Natural killer cell treated with Interleukin-12 subunit alpha and Interleukin-12 subunit beta and Interleukin-15 and Interleukin-18, amount 100 ng/mL, for 72 hours (primary cell): ENCODE measurements at regions not wholly inside any gene's neighbourhood (a gene's known extent, or its start where the extent isn't known, plus 50 kb on each side); places are given as distances from the start of the nearest gene placed in this dataset.

Experiments
- ATAC-seq, 2 donors: fragments of 150-1000 bp; cut with Tn5 transposase in 1 of 2; sonication (Bioruptor Pico), chemical (Tn5 transposase) in 1 of 2; 2 replicates each; pipeline ENCODE4 v1.10.0; 2021
- DNase-seq: peaks from one replicate; pipeline ENCODE4 v3.0.0; 2022; ENCODE audit warnings: low spot score
- H3K27ac Mint-ChIP-seq, 2 donors: 1 replicate in 1 of 2; 2 replicates in 1 of 2; pipeline ENCODE4 v1.8.0; 2022; ENCODE audit warnings: mixed read lengths in 2 of 2, mild to moderate bottlenecking in 1 of 2, moderate library complexity in 1 of 2
- H3K27me3 Mint-ChIP-seq, 2 donors: 1 replicate in 1 of 2; 2 replicates in 1 of 2; pipeline ENCODE4 v1.8.0; 2022; ENCODE audit warnings: mixed read lengths in 2 of 2
- H3K36me3 Mint-ChIP-seq: one replicate; pipeline ENCODE4 v1.8.0; 2022; ENCODE audit warnings: mixed read lengths
- H3K4me1 Mint-ChIP-seq, 2 donors: 1 replicate in 1 of 2; 2 replicates in 1 of 2; pipeline ENCODE4 v1.8.0; 2022; ENCODE audit warnings: low read depth in 2 of 2, mixed read lengths in 2 of 2, mild to moderate bottlenecking in 1 of 2
- H3K4me3 Mint-ChIP-seq: one replicate; pipeline ENCODE4 v1.8.0; 2022; ENCODE audit warnings: mixed read lengths
- H3K9me3 Mint-ChIP-seq: 2 replicates; pipeline ENCODE4 v1.8.0; 2022; ENCODE audit warnings: mixed read lengths

- no peaks in the 10 kb centered on the region for H3K9me3 Mint-ChIP-seq
- peaks cover 13 to 25% of the 10 kb centered on the region in 2 donors for H3K27me3 Mint-ChIP-seq
- peaks cover 8 to 13% of the 10 kb centered on the region in 2 donors for H3K4me1 Mint-ChIP-seq
- no peak overlapping the region for H3K4me3 Mint-ChIP-seq
- no peaks in the 10 kb centered on the region for H3K36me3 Mint-ChIP-seq
- no peak for DNase-seq
- ATAC-seq = no peak
- no peak overlapping the region for H3K27ac Mint-ChIP-seq
Measured at GRCh38 chr2:118250463-118250862, 162.2 kb downstream of the INSIG2 start.

GRCh38 chr2:118250001-118250400 is 161.7 kb downstream of the INSIG2 start:
- H3K4me3 Mint-ChIP-seq = peak overlapping the region; percentile 3
- H3K4me1 Mint-ChIP-seq = peaks cover 8 to 13% of the 10 kb centered on the region in 2 donors
- H3K27me3 Mint-ChIP-seq = peaks cover 13 to 23% of the 10 kb centered on the region in 2 donors
- no peaks in the 10 kb centered on the region for H3K36me3 Mint-ChIP-seq
- no peak for DNase-seq
- ATAC-seq = peak in 1 of 2 donors; percentile 53
- H3K9me3 Mint-ChIP-seq = no peaks in the 10 kb centered on the region
- no peak overlapping the region for H3K27ac Mint-ChIP-seq

GRCh38 chr2:118249531-118249930 is 161.3 kb downstream of the INSIG2 start:
- ATAC-seq (peak; percentile 52 to 81), DNase-seq (no peak)
- peaks cover 17 to 27% of the 10 kb centered on the region in 2 donors for H3K27me3 Mint-ChIP-seq

GRCh38 chr2:118246726-118247125 is 158.5 kb downstream of the INSIG2 start:
- Mint-ChIP-seq H3K27ac (no peak overlapping the region), H3K9me3 (no peaks in the 10 kb centered on the region), H3K4me1 (peaks cover 8 to 19% of the 10 kb centered on the region in 2 donors), H3K27me3 (peaks cover 22 to 32% of the 10 kb centered on the region in 2 donors), H3K36me3 (no peaks in the 10 kb centered on the region), H3K4me3 (no peak overlapping the region)
- DNase-seq = no peak
- no peak for ATAC-seq

More at GRCh38 chr2:118249531-118249930, 161.3 kb downstream of the INSIG2 start:
- no peak overlapping the region for H3K4me3 Mint-ChIP-seq
- no peaks in the 10 kb centered on the region for H3K36me3 Mint-ChIP-seq
- H3K27ac Mint-ChIP-seq = no peak overlapping the region
- H3K9me3 Mint-ChIP-seq = no peaks in the 10 kb centered on the region
- peaks cover 8 to 13% of the 10 kb centered on the region in 2 donors for H3K4me1 Mint-ChIP-seq

GRCh38 chr2:118246079-118246478 is 157.8 kb downstream of the INSIG2 start:
- no peak for DNase-seq

GRCh38 chr2:118244686-118245085 is 156.4 kb downstream of the INSIG2 start:
- Mint-ChIP-seq H3K36me3 (no peaks in the 10 kb centered on the region), H3K27me3 (peaks cover 28 to 29% of the 10 kb centered on the region in 2 donors), H3K4me3 (no peak overlapping the region), H3K4me1 (peaks cover 4 to 12% of the 10 kb centered on the region in 2 donors), H3K9me3 (no peaks in the 10 kb centered on the region), H3K27ac (no peak overlapping the region)
- no peak for ATAC-seq
- DNase-seq = no peak

More at GRCh38 chr2:118246079-118246478, 157.8 kb downstream of the INSIG2 start:
- no peak overlapping the region for H3K27ac Mint-ChIP-seq
- H3K9me3 Mint-ChIP-seq = no peaks in the 10 kb centered on the region
- ATAC-seq = no peak
- H3K4me1 Mint-ChIP-seq = peaks cover 8 to 19% of the 10 kb centered on the region in 2 donors
- no peak overlapping the region for H3K4me3 Mint-ChIP-seq
- peaks cover 22 to 29% of the 10 kb centered on the region in 2 donors for H3K27me3 Mint-ChIP-seq
- H3K36me3 Mint-ChIP-seq = no peaks in the 10 kb centered on the region

- DNase-seq (no peak), ATAC-seq (no peak)
- Mint-ChIP-seq H3K36me3 (no peaks in the 10 kb centered on the region), H3K9me3 (no peaks in the 10 kb centered on the region), H3K27ac (no peak overlapping the region), H3K27me3 (peaks cover 24 to 38% of the 10 kb centered on the region in 2 donors), H3K4me1 (peaks cover 0 to 6% of the 10 kb centered on the region in 2 donors), H3K4me3 (no peak overlapping the region)
Measured at GRCh38 chr2:118243031-118243430, 154.8 kb downstream of the INSIG2 start.

- ATAC-seq (peak; percentile 36 to 75), DNase-seq (no peak)
- Mint-ChIP-seq H3K9me3 (no peaks in the 10 kb centered on the region), H3K4me3 (no peak overlapping the region), H3K4me1 (peaks cover 0 to 6% of the 10 kb centered on the region in 2 donors), H3K36me3 (no peaks in the 10 kb centered on the region), H3K27me3 (peaks cover 24 to 39% of the 10 kb centered on the region in 2 donors), H3K27ac (no peak overlapping the region)
Measured at GRCh38 chr2:118242216-118242615, 153.9 kb downstream of the INSIG2 start.

- Mint-ChIP-seq H3K27me3 (peaks cover 30 to 43% of the 10 kb centered on the region in 2 donors), H3K27ac (no peak overlapping the region), H3K9me3 (no peaks in the 10 kb centered on the region), H3K36me3 (no peaks in the 10 kb centered on the region), H3K4me3 (no peak overlapping the region), H3K4me1 (peaks cover 0 to 6% of the 10 kb centered on the region in 2 donors)
- DNase-seq = no peak
- ATAC-seq = peak in 1 of 2 donors; percentile 48
Measured at GRCh38 chr2:118241128-118241527, 152.9 kb downstream of the INSIG2 start.

- H3K27ac Mint-ChIP-seq = no peak overlapping the region
- peaks cover 0 to 6% of the 10 kb centered on the region in 2 donors for H3K4me1 Mint-ChIP-seq
- ATAC-seq (no peak), DNase-seq (no peak)
- H3K36me3 Mint-ChIP-seq = no peaks in the 10 kb centered on the region
- H3K27me3 Mint-ChIP-seq = peaks cover 32 to 47% of the 10 kb centered on the region in 2 donors
- no peak overlapping the region for H3K4me3 Mint-ChIP-seq
- H3K9me3 Mint-ChIP-seq = no peaks in the 10 kb centered on the region
Measured at GRCh38 chr2:118240276-118240675, 152.0 kb downstream of the INSIG2 start.

GRCh38 chr2:118239284-118239683 is 151.0 kb downstream of the INSIG2 start:
- ATAC-seq = no peak
- peaks cover 31 to 48% of the 10 kb centered on the region in 2 donors for H3K27me3 Mint-ChIP-seq

GRCh38 chr2:118237451-118237850 is 149.2 kb downstream of the INSIG2 start:
- Mint-ChIP-seq H3K4me1 (peaks cover 0 to 6% of the 10 kb centered on the region in 2 donors), H3K36me3 (no peaks in the 10 kb centered on the region), H3K27ac (no peak overlapping the region), H3K27me3 (peaks cover 32 to 47% of the 10 kb centered on the region in 2 donors), H3K9me3 (no peaks in the 10 kb centered on the region), H3K4me3 (no peak overlapping the region)
- DNase-seq (no peak), ATAC-seq (no peak)

More at GRCh38 chr2:118239284-118239683, 151.0 kb downstream of the INSIG2 start:
- no peak for DNase-seq
- no peak overlapping the region for H3K27ac Mint-ChIP-seq
- no peak overlapping the region for H3K4me3 Mint-ChIP-seq
- H3K9me3 Mint-ChIP-seq = no peaks in the 10 kb centered on the region
- no peaks in the 10 kb centered on the region for H3K36me3 Mint-ChIP-seq
- peaks cover 0 to 6% of the 10 kb centered on the region in 2 donors for H3K4me1 Mint-ChIP-seq

GRCh38 chr2:118232796-118233195 is 144.5 kb downstream of the INSIG2 start:
- Mint-ChIP-seq H3K4me3 (no peak overlapping the region), H3K27me3 (peaks cover 35 to 40% of the 10 kb centered on the region in 2 donors), H3K9me3 (no peaks in the 10 kb centered on the region), H3K27ac (no peak overlapping the region), H3K4me1 (no peaks in the 10 kb centered on the region), H3K36me3 (no peaks in the 10 kb centered on the region)
- DNase-seq (no peak), ATAC-seq (no peak)

- H3K4me3 Mint-ChIP-seq = no peak overlapping the region
- no peaks in the 10 kb centered on the region for H3K4me1 Mint-ChIP-seq
- no peaks in the 10 kb centered on the region for H3K36me3 Mint-ChIP-seq
- peaks cover 31 to 41% of the 10 kb centered on the region in 2 donors for H3K27me3 Mint-ChIP-seq
- DNase-seq (no peak), ATAC-seq (no peak)
- H3K9me3 Mint-ChIP-seq = no peaks in the 10 kb centered on the region
- no peak overlapping the region for H3K27ac Mint-ChIP-seq
Measured at GRCh38 chr2:118232391-118232790, 144.1 kb downstream of the INSIG2 start.

- Mint-ChIP-seq H3K4me1 (peaks cover 0 to under 1% of the 10 kb centered on the region in 2 donors), H3K27me3 (peaks cover 27 to 38% of the 10 kb centered on the region in 2 donors), H3K4me3 (no peak overlapping the region), H3K27ac (no peak overlapping the region), H3K36me3 (no peaks in the 10 kb centered on the region), H3K9me3 (no peaks in the 10 kb centered on the region)
- no peak for ATAC-seq
- no peak for DNase-seq
Measured at GRCh38 chr2:118231759-118232158, 143.5 kb downstream of the INSIG2 start.
